Body of pancreas (tissue), 4 donors: ENCODE measurements at regions not wholly inside any gene's neighbourhood (a gene's known extent, or its start where the extent isn't known, plus 50 kb on each side); places are given as distances from the start of the nearest gene placed in this dataset.

Experiments
- ATAC-seq: fragments of 150-250 bp; one replicate; pipeline ENCODE4 v1.9.1; 2016
- DNase-seq, 4 donors: peaks; one replicate each; pipeline ENCODE4 v3.0.0-alpha.2; 2019
- H3K27ac ChIP-seq, 4 donors: fragments of 200-600 bp; sonication (generic); 1 replicate in 3 of 4; 2 replicates in 1 of 4; pipeline versions ENCODE4 v1.5.1 to v1.6.1; 2016 to 2019; ENCODE audit warnings: mild to moderate bottlenecking in 1 of 4, mixed read lengths in 1 of 4, moderate library complexity in 1 of 4
- H3K27me3 ChIP-seq, 2 donors: fragments of 200-600 bp; sonication (generic); one replicate each; pipeline ENCODE4 v1.6.0; 2016; ENCODE audit warnings: mild to moderate bottlenecking in 1 of 2
- H3K36me3 ChIP-seq, 2 donors: fragments of 200-600 bp; sonication (generic); replicated peaks in 1 of 2; 2 replicates each; pipeline ENCODE4 v1.5.1; 2016; ENCODE audit warnings: low read depth in 2 of 2; ENCODE audit not compliant: insufficient read depth in 1 of 2
- H3K4me1 ChIP-seq: fragments of 200-600 bp; sonication (generic); one replicate; pipeline ENCODE4 v1.6.0; 2016
- H3K4me3 ChIP-seq, 2 donors: fragments of 200-600 bp; sonication (generic); 1 replicate in 1 of 2; 2 replicates in 1 of 2; pipeline ENCODE4 v1.5.1; 2016 to 2019
- H3K9me3 ChIP-seq, 3 donors: fragments of 200-600 bp; sonication (generic); 1 replicate in 2 of 3; 2 replicates in 1 of 3; pipeline ENCODE4 v1.5.1; 2016
- POLR2A ChIP-seq, 3 donors: fragments of 450-650 bp; IDR thresholded peaks; one replicate each; pipeline ENCODE4 v1.6.1; 2016; ENCODE audit warnings: antibody characterized with exemption in 3 of 3, mild to moderate bottlenecking in 2 of 3
- WGBS, 2 donors: methylation state at CpG; one replicate each; pipeline ENCODE4 v1.1.5; 2017; 5-methylcytosine and 5-hydroxymethylcytosine counted together
- intact Hi-C: fragments of 100-400 bp; cut with DNase I; formaldehyde crosslinking; loops from one replicate; pipeline ENCODE4 v1.15.1; 2023
- TF ChIP-seq, protein P1 (sequence below), 7 experiments: fragments of 450-650 bp in 4 of 7; fragments of 200-600 bp in 3 of 7; sonication (generic) in 3 of 7; IDR thresholded peaks; one replicate each; pipeline ENCODE4 v1.5.1; 2016 to 2019; ENCODE audit warnings: antibody characterized with exemption in 7 of 7

- Histone ChIP-seq H3K9me3 (no peaks in the 10 kb centered on the region), H3K36me3 (no peaks in the 10 kb centered on the region), H3K27me3 (no peaks in the 10 kb centered on the region), H3K4me1 (no peaks in the 10 kb centered on the region), H3K27ac (no peak overlapping the region), H3K4me3 (no peak overlapping the region)
- ATAC-seq (no peak), DNase-seq (no peak)
- no peak for TF ChIP-seq POLR2A (IDR thresholded peaks at IDR 0.05)
- TF ChIP-seq, protein P1, sequence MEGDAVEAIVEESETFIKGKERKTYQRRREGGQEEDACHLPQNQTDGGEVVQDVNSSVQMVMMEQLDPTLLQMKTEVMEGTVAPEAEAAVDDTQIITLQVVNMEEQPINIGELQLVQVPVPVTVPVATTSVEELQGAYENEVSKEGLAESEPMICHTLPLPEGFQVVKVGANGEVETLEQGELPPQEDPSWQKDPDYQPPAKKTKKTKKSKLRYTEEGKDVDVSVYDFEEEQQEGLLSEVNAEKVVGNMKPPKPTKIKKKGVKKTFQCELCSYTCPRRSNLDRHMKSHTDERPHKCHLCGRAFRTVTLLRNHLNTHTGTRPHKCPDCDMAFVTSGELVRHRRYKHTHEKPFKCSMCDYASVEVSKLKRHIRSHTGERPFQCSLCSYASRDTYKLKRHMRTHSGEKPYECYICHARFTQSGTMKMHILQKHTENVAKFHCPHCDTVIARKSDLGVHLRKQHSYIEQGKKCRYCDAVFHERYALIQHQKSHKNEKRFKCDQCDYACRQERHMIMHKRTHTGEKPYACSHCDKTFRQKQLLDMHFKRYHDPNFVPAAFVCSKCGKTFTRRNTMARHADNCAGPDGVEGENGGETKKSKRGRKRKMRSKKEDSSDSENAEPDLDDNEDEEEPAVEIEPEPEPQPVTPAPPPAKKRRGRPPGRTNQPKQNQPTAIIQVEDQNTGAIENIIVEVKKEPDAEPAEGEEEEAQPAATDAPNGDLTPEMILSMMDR (IDR thresholded peaks at IDR 0.05), result no peak
- intact Hi-C loops, result no loop called here
- 85% methylated on average over 16 to 40 of the region's 53 CpGs for WGBS, 2 donors
Observed at GRCh38 chr13:85204668-85205344, 594.4 kb downstream of the SLITRK6 start.

DNA sequence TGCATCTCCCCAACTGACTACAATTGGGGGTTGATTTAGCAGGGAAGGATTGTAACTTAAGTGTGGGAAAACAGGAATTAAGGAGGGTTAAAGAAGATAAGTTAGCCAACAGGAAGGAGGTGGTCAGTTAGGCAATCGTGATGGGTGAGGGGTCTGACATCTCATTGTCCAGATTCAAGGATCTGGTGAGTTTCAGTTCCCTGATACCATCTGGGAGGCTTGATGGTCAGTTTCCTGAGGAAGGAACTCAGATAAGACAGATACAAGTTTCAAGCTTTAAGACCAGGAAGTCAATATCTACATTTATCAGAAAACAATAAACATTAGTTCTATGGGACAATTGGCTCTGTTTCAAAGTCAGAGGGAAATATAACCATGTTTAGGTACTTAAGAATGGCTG, 601.8 kb downstream of the SLITRK6 start:
- no peak overlapping the region for H3K27ac ChIP-seq
- H3K36me3 ChIP-seq, result no peaks in the 10 kb centered on the region
- DNase-seq, result no peak
- intact Hi-C loops, result no loop called here
- 19 to 27% methylated on average over 1 of the region's 1 CpG for WGBS, 2 donors
- H3K9me3 ChIP-seq, result no peaks in the 10 kb centered on the region
- H3K27me3 ChIP-seq, result no peaks in the 10 kb centered on the region
- no peaks in the 10 kb centered on the region for H3K4me1 ChIP-seq
- H3K4me3 ChIP-seq, result no peak overlapping the region
- TF ChIP-seq POLR2A (IDR thresholded peaks at IDR 0.05), result no peak
- TF ChIP-seq, protein P1 (IDR thresholded peaks at IDR 0.05), result no peak
- ATAC-seq, result no peak

GRCh38 chr13:85194482-85194881, 604.7 kb downstream of the SLITRK6 start:
- Histone ChIP-seq H3K27me3 (no peaks in the 10 kb centered on the region), H3K4me1 (no peaks in the 10 kb centered on the region), H3K9me3 (no peaks in the 10 kb centered on the region), H3K27ac (no peak overlapping the region), H3K4me3 (no peak overlapping the region), H3K36me3 (no peaks in the 10 kb centered on the region)
- TF ChIP-seq, protein P1 (IDR thresholded peaks at IDR 0.05), result no peak
- no peak for TF ChIP-seq POLR2A (IDR thresholded peaks at IDR 0.05)
- ATAC-seq (no peak), DNase-seq (no peak)
- intact Hi-C loops, result no loop called here

GRCh38 chr13:85191996-85192718, 607.1 kb downstream of the SLITRK6 start:
- Histone ChIP-seq H3K4me3 (no peak overlapping the region), H3K27me3 (no peaks in the 10 kb centered on the region), H3K36me3 (no peaks in the 10 kb centered on the region), H3K4me1 (no peaks in the 10 kb centered on the region), H3K27ac (no peak overlapping the region), H3K9me3 (no peaks in the 10 kb centered on the region)
- 53 to 55% methylated on average over 1 of the region's 1 CpG for WGBS, 2 donors
- intact Hi-C loops, result no loop called here
- ATAC-seq, result no peak
- TF ChIP-seq, protein P1 (IDR thresholded peaks at IDR 0.05), result no peak
- no peak for TF ChIP-seq POLR2A (IDR thresholded peaks at IDR 0.05)
- DNase-seq, result no peak
